ENCODE measurements at regions not wholly inside any gene's neighbourhood (a gene's known extent, or its start where the extent isn't known, plus 50 kb on each side); places are given as distances from the start of the nearest gene placed in this dataset.
A peak's percentile ranks its signal among the peaks of the same experiment; 100 is the strongest.
"Not testable (repeated sequence)": the region's sequence is repeated elsewhere in the genome, so short reads cannot be mapped to it uniquely, and the experiment has no call there.

DNA sequence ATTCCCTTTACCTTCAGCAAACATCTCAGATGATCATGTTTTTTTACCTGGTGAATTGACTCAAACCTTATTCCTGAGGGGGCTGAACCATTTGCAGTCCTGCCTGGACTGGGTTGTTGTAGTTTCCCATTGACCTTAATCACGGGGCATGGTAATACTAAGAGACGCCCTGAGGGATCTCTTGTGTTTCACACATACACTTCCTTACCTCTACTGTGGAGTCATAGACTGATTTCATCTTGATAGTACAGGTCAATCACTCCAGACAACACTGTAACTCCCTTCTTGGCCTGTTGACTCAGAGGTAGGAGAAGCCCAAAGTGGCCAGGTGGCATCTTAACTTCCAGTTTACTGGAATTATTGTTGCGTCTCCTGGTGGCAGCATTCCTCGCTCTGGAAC, 1064.0 kb upstream of the PCDH10 start:
- DNase-seq: no peak

DNA sequence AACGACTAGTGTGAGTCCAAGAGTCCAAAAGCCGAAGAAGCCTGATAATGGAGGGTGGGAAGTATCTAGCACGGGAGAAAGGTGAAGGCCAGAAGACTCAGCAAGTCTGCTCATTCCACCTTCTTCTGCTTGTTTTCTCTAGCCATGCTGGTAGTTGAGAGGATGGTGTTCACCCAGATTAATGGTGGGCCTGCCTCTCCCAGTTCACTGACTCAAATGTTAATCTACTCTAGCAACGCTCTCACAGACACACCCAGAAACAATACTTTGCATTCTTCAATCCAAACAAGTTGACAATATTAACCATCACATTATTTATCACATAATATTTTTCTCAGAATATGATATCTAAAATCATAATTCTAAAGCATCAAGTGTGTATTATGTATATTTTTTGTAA, 1055.1 kb upstream of the PCDH10 start:
- no peak for DNase-seq

DNA sequence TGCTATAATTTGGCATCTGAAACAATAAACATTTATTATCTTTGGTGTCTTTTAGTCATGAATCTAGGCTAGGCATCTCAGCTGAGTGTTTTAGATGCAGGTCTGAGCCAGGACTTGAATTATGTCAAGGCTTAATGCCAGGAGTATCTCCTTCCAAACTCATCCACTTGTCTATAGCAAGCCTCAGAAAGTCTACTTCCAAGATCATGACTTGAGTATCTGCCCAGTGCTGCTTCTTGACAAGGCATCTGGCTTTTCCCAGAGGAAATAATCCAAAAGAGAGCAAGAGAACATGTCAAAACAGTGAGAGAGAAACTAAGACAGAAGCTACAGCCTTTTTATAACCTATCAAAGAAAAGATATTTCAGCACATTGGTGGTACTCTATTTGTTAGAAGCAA, 1052.1 kb upstream of the PCDH10 start:
- DNase-seq: no peak

DNA sequence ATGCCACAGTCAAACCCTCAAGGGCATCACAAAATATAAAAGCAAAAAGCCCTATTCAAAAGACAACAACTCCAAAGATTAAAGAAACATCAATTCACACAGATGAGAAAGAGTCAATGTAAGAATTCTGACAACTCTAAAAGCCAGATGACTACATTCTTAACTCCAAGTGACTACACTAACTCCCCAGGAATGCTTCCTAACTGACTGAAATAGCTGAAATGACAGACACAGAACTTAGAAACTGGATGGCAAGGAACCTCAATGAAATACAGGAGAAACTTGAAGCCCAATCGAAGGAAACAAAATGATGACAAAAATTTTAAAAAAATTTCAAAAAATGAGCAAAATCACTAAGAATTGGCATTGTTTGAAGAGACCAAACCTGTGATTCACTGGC, 1047.6 kb upstream of the PCDH10 start:
- no peak for DNase-seq

DNA sequence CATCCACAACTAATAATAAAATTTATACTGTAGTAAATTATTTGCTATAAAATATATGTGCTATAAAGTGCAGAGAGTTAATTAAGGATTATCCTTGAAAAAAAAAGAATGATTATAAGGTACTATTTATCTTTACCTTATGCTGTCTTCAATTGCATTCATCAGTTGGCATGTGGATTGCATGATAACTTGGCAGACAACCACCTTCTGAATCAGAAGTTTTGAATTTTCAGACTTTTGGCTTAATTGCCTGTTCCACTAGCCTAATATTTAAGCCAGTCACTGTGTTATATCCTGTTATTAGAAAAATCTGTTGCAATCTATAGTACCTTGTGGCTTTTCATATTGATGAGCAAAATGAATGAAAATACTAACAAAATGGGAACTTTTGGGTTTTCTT, 1040.3 kb upstream of the PCDH10 start:
- no peak for DNase-seq

DNA sequence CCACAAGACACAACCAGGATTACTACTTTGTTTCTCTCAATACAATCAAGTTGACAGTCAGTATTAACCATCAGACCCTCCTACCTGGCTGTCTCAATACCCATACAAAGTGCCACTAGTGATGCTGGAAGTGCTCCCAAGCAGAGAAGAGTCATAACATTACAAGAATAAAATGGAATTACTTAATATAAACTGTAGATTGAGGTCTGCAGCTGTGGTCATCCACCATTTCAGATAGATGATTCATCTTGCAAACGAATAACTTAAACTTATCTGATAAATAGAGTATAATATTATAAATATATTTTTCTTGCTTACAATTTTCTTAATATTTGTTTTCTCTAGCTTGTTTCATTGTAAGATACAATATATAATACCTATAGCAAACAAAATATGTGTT, 1034.2 kb upstream of the PCDH10 start:
- DNase-seq: no peak

DNA sequence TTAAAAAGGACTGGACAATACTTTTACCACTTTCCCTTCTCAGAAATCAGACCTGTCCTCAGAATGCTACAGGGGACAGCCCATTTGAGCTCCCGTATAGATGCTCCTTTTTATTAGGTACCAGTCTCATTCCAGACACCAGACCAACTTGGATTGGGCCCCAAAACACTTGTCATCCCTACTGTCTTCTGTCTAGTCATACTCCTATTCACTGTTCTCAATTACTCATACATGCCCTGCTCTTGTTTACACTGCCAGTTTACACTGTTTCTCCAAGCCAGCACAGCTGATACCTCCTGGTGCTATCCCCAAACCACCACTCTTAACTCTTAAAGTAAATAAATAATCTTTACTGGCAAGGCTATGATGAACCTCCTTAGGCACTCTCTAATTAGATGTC, 1026.4 kb upstream of the PCDH10 start:
- not testable (repeated sequence) for DNase-seq

DNA sequence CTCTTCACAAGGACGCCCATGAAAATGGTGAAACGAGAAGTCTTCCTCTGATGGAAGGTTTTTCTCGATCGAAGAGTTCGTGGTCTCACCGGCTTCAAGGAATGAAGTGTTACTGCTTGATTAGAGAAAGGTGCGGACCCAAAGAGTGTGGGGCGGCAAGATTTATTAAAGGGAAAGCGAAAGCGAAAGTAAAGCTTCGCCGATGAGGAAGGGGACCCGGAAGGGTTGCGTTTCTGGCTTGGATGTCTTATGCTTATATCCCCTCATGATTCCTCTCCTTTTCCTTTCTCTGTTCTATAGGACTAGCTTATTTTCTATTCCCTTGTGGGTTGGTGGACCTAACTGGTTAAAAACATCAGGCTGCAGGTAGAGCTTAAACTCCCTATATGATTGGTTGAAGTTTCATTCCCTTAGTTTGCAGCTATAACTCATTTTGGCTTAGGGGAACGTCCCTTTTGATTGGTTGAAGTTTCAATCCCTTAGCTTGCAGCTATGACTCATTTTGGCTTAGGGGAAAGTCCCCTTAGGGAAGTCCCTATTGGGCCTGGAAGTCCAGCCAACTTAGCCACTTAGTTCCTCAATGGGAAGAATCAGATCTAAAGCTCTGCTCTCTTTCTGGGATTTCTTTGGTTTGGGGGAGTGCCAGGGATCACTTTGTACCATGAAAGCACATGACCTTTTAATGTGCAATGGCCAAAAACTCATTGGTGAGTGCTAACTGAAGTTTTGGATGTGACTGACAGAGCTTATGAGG, 1025.0 kb upstream of the PCDH10 start:
- no peak for DNase-seq

DNA sequence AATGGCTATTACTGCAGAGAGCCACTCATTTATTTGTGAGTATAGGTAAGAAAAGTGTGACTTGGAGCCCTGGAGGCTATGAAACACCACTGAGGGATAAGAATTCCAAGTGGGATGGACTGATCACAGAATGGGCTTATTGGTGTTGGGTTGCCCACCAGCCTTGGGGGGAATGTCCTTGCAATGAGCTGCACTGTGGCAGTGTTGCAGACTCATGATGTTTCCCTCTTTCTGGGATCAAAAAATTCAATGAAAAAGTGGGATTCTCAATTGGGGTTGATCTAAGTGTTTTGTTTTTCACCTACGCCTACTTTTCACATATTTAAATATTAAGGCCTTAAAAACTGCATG, 1024.5 kb upstream of the PCDH10 start:
- DNase-seq: no peak

DNA sequence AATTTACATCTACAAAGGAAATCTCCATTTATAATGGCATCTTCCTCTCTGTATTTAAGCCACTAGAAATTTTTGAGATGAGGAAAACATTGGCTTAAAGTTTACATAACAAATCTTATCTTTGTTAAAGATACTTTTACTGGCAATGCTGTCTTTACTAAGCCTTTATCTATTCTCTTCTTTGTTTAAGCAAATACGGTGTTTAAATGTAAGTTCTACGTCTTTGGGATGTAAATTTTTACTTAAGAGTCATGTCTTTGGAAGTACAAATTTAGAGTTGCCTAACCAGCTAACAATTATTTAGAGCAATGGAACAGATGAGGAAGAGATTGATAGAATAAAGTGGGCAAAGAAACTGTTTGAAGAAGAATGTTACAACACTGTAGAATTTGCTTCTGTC, 1024.0 kb upstream of the PCDH10 start:
- DNase-seq: no peak

DNA sequence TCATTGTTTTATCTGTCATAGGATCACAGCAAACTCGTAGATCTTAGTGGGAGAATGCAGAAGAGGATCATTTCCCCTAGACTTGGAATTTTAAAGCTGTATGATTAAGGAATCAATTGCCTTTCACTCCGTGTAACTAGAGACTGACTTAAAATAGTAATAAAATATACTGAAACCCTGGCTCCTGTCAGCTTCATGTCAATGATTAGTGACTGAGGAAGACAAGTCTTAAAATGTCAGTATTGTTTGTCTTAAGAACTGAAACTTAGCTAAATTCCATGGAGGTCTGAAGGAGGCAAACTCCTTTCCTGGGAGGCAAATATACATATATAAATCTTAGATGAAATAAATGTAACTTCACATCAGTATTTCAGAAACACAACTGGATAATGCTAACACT, 1016.7 kb upstream of the PCDH10 start:
- no peak for DNase-seq

DNA sequence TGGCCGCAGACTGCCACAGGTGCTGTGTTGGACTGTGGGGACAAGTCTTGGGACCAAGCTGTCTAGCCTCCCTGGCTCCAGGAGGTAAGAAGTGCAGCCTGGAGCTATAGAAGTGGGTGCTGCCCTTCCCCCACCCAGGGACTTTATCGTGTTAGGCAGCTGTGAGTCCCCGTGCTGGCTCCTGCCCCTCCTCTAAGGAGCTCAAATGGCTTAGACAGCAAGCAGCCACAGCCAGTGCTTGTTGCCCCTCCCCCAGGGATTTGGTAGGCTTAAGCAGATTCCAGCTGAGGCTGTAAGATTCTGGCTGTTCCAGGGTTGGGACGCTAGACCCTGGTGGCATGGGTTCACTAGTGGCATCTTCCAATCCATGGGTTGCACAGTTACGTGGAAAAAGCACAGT, 979.4 kb upstream of the PCDH10 start:
- no peak for DNase-seq

DNA sequence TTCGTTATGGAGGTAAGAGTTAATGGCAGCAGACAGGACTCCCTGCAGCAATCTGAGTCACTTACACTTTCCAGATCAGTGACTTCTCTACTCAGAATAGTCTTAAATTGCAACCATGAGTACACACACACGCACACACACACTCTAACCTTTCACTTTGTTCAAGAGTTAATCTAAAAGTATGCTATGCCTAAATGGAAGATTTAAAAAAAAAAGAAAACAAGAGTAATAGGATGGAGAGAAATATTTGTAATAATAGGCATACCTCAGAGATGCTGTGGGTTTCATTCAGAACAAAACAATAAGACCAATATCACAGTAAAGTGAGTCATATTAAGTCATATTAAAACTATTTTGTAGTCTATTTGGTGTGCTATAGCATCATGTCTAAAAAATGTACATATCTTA, 969.1 kb upstream of the PCDH10 start:
- no peak for DNase-seq

DNA sequence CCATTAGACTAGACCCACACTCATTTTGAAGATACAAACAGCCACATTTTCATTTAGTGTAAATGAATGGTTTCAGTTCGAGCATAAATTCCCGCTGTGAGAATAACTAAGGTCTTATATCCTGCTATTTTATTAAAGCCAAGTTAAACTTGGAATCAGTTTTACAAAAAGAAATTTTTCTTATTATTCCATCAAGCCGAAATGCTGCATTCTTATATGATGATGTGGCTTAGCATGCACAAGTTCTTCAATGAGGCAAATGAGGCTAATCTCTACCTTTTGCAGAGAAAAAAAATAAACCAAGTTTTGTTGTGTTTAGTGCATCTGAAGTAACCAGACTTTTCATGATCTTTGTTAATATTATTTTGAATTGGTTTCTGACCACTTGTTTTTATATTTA, 953.9 kb upstream of the PCDH10 start:
- DNase-seq: no peak

DNA sequence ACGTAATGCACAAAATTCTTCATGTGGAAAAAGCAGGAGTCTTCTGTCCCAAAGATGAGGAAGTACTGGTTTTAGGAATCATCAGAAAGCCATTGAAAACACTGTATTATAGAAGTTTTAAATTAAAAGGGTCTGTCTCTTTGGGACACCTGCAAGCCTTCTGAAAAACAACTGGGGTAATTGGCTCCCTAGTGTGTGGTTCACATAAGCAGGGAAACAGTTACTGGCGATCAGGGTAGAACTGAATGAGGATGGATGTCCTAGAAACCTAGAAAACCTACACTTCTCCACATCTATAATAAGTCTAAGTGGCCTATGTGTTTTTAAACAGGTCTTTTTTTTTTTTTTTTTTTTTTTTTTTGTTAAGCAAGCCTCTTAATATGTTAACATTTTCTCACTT, 945.5 kb upstream of the PCDH10 start:
- DNase-seq: no peak

DNA sequence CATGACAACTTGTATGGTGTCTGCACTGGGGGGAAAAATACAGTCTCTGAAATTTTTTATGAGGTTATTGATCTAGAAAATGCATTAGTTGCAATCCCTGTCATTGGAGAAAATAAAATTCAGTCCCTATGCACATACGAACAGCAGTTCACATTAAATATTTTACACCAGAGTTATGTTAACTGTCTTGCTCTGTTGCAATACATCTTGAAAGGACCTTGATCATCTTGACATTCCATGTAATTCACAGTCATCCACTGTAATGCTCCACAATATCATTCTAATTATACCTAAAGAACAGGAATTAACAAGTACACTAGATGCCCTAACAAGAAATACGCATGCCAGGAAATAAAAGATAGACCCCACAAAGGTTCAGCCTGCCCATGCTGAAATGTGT, 934.6 kb upstream of the PCDH10 start:
- no peak for DNase-seq

DNA sequence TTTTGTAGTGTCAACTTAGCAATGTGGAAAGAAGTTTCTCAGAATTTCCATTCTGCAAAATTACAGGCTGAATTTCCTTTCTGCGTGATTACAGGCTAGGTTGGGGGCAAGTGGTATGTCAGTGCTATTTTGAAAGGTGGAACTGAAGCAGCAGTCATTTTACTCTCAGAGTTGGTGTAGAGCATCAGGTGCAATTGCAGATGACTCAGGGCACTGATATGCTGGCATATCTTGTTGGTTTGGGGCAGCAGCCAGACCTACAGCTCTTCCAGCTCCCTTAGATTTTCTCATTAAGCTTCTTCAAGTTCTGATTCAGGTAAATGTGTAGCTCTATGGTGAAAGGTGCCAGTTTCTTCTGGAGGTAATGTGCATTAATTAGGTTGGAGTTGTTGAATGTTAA, 930.7 kb upstream of the PCDH10 start:
- DNase-seq: no peak

DNA sequence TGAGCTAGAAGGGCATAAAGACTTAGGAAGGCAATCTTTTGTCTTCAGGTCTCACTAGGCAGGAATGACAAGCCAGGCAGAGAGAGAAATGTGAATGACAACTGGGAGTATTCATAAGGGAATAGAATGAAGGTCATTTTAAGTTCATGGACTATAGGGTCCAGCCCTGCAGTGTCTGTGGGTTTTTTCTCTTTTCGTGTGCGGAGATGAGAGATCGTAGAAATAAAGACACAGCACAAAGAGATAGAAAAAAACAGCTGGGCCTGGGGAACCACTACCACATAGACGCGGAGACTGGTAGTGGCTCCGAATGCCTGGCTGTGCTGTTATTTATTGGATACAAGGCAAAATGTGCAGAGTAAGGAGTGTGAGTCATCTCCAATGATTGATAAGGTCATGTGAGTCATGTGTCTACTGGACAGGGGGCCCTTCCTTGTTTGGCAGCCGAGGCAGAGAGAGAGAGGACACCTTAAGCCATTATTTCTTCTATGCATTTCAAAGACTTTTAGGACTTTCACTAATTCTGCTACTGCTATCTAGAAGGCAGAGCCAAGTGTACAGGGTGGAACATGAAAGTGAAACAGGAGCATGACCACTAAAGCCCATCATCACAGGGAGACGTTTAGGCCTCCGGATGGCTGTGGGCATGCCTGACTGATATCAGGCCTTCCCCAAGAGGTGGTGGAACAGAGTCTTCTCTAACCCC, 921.8 kb upstream of the PCDH10 start:
- DNase-seq: no peak

DNA sequence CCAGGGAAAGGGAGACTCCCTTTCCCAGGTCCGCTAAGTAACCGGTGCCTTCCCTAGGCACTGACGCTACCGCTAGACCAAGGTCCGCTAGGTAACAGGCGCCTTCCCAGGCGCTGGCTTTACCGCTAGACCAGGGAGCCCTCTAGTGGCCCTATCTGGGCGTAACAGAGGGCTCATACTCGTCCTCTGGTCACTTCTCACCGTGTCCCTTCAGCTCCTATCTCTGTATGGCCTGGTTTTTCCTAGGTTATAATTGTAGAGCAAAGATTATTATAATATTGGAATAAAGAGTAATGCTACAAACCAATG, 921.3 kb upstream of the PCDH10 start:
- DNase-seq: peak in 2 of 51 donors; percentile 0

DNA sequence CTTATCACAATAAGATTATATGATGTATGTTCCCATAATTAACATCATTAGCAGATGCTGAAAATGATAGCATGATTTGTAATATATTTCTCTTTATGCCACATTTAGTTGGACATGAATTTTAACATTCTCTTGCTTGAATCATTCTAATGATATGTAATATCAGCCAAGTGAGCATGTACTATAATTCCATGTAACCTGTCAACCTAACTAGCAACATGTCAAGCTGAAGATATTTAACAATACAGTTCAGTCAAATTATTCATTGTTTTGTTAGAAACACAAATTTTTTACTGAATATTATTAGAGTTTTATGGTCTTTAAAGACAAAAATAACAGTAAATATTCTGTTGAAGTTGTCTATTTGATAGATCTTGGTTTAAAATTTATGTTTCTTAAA, 920.4 kb upstream of the PCDH10 start:
- DNase-seq: no peak

DNA sequence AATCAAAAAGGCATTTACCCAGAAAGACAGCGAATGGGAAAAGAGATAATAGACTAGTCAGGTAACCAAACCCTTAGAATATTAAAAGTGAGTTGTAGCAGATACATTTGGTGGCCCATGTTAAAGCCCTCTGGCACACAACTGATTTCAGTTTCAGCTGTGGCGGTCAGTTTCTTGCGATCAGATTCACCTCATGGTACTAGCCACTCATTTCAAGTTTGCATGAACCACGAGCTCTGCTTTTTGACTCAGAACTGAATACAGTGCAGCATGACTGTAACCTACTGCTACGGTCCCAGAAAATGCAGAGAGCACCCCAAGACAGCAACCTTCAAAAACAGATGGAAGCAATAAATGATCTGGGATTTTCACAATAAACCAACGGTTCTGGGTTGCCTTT, 919.1 kb upstream of the PCDH10 start:
- no peak for DNase-seq

DNA sequence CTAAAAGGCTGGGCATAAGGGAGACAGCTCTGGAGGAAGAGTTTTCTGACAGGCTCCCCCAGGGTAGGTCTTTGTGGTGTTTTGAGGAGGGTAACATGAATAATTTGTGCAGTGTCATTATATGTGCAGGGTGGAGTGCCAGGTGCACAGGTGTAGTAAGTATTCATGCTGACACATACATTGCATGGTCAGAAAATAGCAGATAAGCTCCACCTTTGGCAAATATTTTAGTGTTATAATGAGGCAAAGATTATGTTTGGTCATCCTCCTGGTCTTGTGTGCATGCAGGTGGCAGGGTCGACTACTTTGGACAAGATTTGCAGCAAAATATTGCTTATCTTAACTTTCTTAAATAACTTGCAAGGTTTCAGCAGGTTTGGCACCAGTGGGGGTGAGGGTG, 910.4 kb upstream of the PCDH10 start:
- DNase-seq: no peak

DNA sequence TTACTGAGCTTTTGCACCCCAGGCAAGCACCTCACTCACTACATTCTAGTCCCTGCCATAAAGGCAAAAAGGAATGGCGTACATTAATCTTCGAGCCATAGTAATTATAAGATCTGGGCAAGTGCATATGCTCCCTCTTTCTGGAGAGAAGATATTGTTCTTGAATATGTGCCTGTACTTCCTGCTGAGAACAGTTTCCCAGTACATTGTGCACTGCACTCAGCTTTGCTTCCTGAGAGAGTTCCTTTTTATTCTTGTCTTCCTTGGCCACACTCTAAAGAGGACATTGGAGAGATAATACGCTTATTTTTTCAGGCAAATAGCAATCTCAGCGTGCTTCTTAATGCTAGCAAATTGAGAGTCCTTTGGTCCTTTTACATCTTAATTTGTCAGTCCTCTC, 909.0 kb upstream of the PCDH10 start:
- DNase-seq: no peak

DNA sequence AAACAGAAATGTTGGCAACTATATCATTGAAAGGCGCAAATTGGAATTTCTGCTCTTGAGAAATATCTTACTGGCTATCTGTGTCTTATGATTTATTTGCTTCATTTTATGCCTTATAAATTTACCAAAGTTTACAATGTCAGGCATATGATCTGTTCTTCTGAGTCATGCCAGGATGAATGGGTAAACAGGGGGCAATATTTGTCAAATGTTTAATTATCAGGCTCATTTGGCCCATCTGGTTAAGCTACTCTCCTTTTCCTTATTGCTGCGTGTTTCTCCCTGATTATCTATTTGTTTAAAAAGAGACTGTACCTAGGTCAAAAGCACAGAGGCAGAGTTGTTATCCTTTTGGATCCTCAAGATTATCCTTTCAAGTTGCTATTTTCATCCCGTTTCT, 903.8 kb upstream of the PCDH10 start:
- DNase-seq: no peak

Measured in hypothalamus (tissue), 51 donors.